IPS-20b (cell line): ENCODE measurements at regions not wholly inside any gene's neighbourhood (a gene's known extent, or its start where the extent isn't known, plus 50 kb on each side); places are given as distances from the start of the nearest gene placed in this dataset.
"Not testable (repeated sequence)": the region's sequence is repeated elsewhere in the genome, so short reads cannot be mapped to it uniquely, and the experiment has no call there.

Source experiments
- H3K27ac ChIP-seq: one replicate; pipeline ENCODE4 v1.5.1; 2013; ENCODE audit warnings: low read length
- H3K27me3 ChIP-seq: 2 replicates; pipeline ENCODE4 v1.6.1; 2013; ENCODE audit warnings: mild to moderate bottlenecking, low read length, inconsistent platforms; ENCODE audit not compliant: insufficient read depth
- H3K36me3 ChIP-seq: 2 replicates; pipeline ENCODE4 v1.6.1; 2013; ENCODE audit warnings: low read depth, mild to moderate bottlenecking, inconsistent platforms, low read length, moderate library complexity; ENCODE audit not compliant: insufficient read depth
- H3K4me1 ChIP-seq: 2 replicates; pipeline ENCODE4 v1.6.1; 2013; ENCODE audit warnings: mild to moderate bottlenecking, control low read depth, inconsistent platforms, low read length, moderate library complexity; ENCODE audit not compliant: insufficient read depth
- H3K4me3 ChIP-seq: 2 replicates; pipeline ENCODE4 v1.5.1; 2013; ENCODE audit warnings: mild to moderate bottlenecking, low read length, inconsistent platforms
- H3K9ac ChIP-seq: 2 replicates; pipeline ENCODE4 v1.6.1; 2013; ENCODE audit warnings: low read depth, mild to moderate bottlenecking, inconsistent platforms, low read length, moderate library complexity
- H3K9me3 ChIP-seq: 2 replicates; pipeline ENCODE4 v1.6.1; 2013; ENCODE audit warnings: mild to moderate bottlenecking, low read depth, low read length, inconsistent platforms; ENCODE audit not compliant: insufficient read depth

- no peak overlapping the region for H3K4me3 ChIP-seq
- H3K27ac ChIP-seq: no peak overlapping the region
- H3K9ac ChIP-seq: no peak overlapping the region
- H3K4me1 ChIP-seq: peaks cover 20% of the 10 kb centered on the region; the same call in 1 of the 2 replicates
- H3K9me3 ChIP-seq: no peaks in the 10 kb centered on the region
- no peaks in the 10 kb centered on the region for H3K27me3 ChIP-seq
- no peaks in the 10 kb centered on the region for H3K36me3 ChIP-seq
These were observed 391.0 kb downstream of the GPAT3 start for GRCh38 chr4:83926950-83927349.

DNA sequence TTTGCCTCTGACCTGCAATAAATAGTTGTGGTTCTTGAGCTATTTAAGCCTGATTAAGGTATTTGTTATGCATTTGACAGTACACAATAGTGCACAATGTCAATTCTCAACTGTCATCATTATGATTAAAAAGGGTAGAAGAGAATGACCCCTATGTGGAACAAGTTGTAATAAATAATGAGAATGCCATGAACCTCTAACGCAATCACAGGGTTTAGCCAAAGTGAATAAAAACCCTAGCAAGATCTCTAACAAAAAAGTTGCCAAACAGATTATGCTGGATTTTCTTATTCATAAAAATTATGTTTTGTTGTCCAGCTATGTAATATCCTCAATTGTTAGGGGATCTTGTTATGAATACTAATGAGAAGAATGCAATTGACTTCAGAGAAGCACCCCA, 387.4 kb downstream of the GPAT3 start:
- Histone ChIP-seq H3K9ac (no peak overlapping the region), H3K4me3 (no peak overlapping the region), H3K9me3 (no peaks in the 10 kb centered on the region), H3K27ac (no peak overlapping the region), H3K36me3 (no peaks in the 10 kb centered on the region), H3K27me3 (no peaks in the 10 kb centered on the region), H3K4me1 (peaks cover 24% of the 10 kb centered on the region; the same call in 1 of the 2 replicates)

- Histone ChIP-seq H3K9me3 (no peaks in the 10 kb centered on the region), H3K36me3 (no peaks in the 10 kb centered on the region), H3K4me3 (no peak overlapping the region), H3K4me1 (peaks cover 24% of the 10 kb centered on the region; the same call in 1 of the 2 replicates), H3K27me3 (no peaks in the 10 kb centered on the region), H3K9ac (no peak overlapping the region), H3K27ac (no peak overlapping the region)
These were observed 386.5 kb downstream of the GPAT3 start for GRCh38 chr4:83922402-83922801.

- Histone ChIP-seq H3K27ac (no peak overlapping the region), H3K4me1 (peaks cover 24% of the 10 kb centered on the region; the same call in 1 of the 2 replicates), H3K4me3 (no peak overlapping the region), H3K9me3 (no peaks in the 10 kb centered on the region), H3K36me3 (no peaks in the 10 kb centered on the region), H3K9ac (no peak overlapping the region), H3K27me3 (no peaks in the 10 kb centered on the region)
These were observed 385.2 kb downstream of the GPAT3 start for GRCh38 chr4:83921124-83921523.

DNA sequence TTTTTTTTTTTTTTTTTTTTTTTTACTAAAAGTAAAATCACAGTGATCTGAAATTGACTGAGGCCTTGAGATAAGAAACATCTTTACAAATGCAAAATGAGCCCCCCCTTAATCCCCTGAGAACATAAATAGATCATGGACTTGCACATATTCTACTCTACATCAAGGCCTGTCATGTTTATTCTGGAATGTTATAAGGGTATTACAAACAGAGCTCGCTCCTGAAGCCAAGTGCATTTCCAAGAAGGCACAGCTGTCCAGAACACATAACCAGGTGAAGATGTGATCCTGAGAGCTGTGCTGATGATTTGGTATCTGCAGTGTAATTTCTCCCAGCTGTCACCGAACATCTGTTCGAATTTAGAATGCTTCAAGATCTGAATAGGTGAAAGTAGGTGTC, 384.5 kb downstream of the GPAT3 start:
- Histone ChIP-seq H3K4me1 (peaks cover 24% of the 10 kb centered on the region; the same call in 1 of the 2 replicates), H3K27ac (no peak overlapping the region), H3K9me3 (no peaks in the 10 kb centered on the region), H3K9ac (no peak overlapping the region), H3K27me3 (no peaks in the 10 kb centered on the region), H3K4me3 (no peak overlapping the region), H3K36me3 (no peaks in the 10 kb centered on the region)

DNA sequence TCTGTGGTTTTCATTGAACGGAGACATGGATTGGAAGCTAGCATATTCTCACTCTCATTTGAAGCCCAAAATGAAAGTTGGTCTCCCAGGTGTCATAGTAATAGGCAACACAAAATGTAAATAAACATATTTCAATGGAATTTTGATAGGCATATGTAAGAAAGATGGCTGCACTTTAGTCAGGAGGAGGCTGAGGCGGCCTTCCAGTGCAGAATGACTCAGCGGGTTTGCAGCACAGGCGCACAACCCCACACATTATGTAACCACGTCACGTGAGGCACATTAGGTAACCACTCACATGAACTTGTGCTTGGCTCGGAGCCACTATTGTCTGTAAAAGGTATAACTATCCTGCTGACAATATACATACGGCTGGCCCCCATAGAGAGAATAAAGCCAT, 381.7 kb downstream of the GPAT3 start:
- H3K27me3 ChIP-seq: no peaks in the 10 kb centered on the region
- H3K4me1 ChIP-seq: peaks cover 14% of the 10 kb centered on the region; the same call in 1 of the 2 replicates
- H3K9me3 ChIP-seq: no peaks in the 10 kb centered on the region
- H3K27ac ChIP-seq: no peak overlapping the region
- H3K36me3 ChIP-seq: no peaks in the 10 kb centered on the region
- no peak overlapping the region for H3K9ac ChIP-seq
- H3K4me3 ChIP-seq: no peak overlapping the region

DNA sequence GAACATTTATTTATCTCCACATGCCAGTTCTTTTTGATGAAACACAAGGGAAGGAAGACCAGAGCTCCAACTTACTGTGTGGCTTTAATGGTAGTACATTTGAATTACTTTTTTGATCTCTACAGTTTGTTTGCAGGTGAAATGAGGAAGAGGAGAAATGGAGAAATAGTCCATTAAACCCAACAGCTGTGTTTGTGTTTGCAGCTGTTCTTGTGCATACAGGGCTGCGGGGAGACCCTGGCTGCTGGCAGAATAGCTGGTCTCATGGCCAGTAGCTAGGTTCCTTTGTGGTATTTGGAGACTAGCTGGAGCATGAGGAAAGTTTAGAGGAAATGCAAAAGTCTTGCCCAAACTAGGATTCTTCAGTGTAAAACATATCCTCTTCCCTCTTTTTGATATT, 374.8 kb downstream of the GPAT3 start:
- Histone ChIP-seq H3K9me3 (no peaks in the 10 kb centered on the region), H3K27ac (no peak overlapping the region), H3K9ac (no peak overlapping the region), H3K4me3 (no peak overlapping the region), H3K27me3 (no peaks in the 10 kb centered on the region), H3K36me3 (no peaks in the 10 kb centered on the region), H3K4me1 (peaks cover 7% of the 10 kb centered on the region; the same call in 1 of the 2 replicates)

DNA sequence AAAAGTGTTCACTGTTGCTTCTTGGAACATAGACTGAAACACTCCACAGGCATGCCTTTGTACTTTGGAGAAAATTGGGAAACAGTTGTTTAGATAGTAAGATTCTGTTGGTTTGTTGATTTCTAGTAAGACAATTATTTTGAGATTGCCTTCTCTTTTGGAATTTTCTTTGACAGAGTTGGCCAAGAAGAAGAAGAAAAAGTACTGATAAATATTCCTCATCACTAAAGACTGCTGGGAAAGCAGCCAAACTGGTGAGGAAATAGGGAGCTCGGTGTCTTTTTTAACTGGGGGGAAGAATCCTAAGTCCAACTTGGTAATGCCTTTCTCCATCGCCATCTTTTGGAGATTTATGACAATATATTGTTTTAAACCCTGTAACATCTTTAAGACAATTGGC, 370.7 kb downstream of the GPAT3 start:
- H3K4me1 ChIP-seq: 0 out of 2 replicates have a peak, but pooled peaks cover 2% of the 10 kb centered on the region
- no peak overlapping the region for H3K9ac ChIP-seq
- H3K27ac ChIP-seq: no peak overlapping the region
- H3K9me3 ChIP-seq: no peaks in the 10 kb centered on the region
- H3K27me3 ChIP-seq: no peaks in the 10 kb centered on the region
- no peaks in the 10 kb centered on the region for H3K36me3 ChIP-seq
- no peak overlapping the region for H3K4me3 ChIP-seq

- Histone ChIP-seq H3K4me3 (no peak overlapping the region), H3K9ac (no peak overlapping the region), H3K27ac (no peak overlapping the region), H3K4me1 (0 out of 2 replicates have a peak, but pooled peaks cover 2% of the 10 kb centered on the region), H3K9me3 (no peaks in the 10 kb centered on the region), H3K36me3 (no peaks in the 10 kb centered on the region), H3K27me3 (no peaks in the 10 kb centered on the region)
These were observed 370.0 kb downstream of the GPAT3 start for GRCh38 chr4:83905952-83906351.

GRCh38 chr4:83903740-83904139, 367.8 kb downstream of the GPAT3 start:
- H3K36me3 ChIP-seq, H3K27ac ChIP-seq, H3K4me1 ChIP-seq, H3K9me3 ChIP-seq, H3K27me3 ChIP-seq, H3K4me3 ChIP-seq, H3K9ac ChIP-seq: not testable (repeated sequence)

DNA sequence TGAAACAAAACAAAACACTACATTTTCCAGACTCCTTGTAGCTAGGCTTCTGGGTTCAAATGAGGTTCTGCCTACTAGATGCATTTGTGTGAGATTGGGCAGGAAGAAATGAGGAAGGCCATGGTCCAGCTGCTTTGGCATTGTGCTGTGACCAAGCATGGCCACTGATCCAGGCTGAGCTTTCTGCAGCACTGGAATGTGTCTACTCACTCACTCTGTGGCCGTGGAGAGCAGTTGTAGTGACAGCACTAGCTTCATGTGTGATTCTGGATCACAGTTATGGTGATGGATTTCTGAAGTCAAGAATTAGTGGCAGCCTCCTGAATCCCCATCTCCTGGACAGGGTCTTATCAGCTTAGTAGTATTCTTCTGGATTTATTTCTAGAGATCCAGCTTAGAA, 358.9 kb downstream of the GPAT3 start:
- Histone ChIP-seq H3K27me3 (no peaks in the 10 kb centered on the region), H3K27ac (no peak overlapping the region), H3K4me1 (no peaks in the 10 kb centered on the region), H3K9ac (no peak overlapping the region), H3K4me3 (no peak overlapping the region), H3K36me3 (no peaks in the 10 kb centered on the region), H3K9me3 (no peaks in the 10 kb centered on the region)

DNA sequence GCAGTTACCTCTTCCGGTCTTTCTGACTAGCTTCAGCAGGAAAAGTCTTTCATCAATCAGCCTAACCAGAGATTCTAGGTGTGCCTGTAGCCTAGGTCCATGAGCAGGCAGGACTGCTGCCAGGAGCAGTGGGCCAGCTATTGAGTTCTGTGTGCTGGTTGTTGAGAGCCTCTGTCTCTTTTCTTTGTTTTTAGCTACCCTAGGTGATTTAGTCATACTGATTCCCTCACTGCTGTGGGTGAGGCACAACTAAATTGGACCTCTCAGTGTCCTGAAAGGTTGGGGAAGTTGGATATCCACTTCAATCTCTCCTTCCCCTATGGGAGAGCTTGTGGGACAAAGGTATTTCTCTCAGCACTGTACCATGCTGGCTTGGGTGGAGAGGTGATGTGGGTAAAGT, 354.9 kb downstream of the GPAT3 start:
- no peak overlapping the region for H3K4me3 ChIP-seq
- no peak overlapping the region for H3K9ac ChIP-seq
- H3K4me1 ChIP-seq: no peaks in the 10 kb centered on the region
- H3K36me3 ChIP-seq: no peaks in the 10 kb centered on the region
- H3K27me3 ChIP-seq: no peaks in the 10 kb centered on the region
- no peak overlapping the region for H3K27ac ChIP-seq
- no peaks in the 10 kb centered on the region for H3K9me3 ChIP-seq

DNA sequence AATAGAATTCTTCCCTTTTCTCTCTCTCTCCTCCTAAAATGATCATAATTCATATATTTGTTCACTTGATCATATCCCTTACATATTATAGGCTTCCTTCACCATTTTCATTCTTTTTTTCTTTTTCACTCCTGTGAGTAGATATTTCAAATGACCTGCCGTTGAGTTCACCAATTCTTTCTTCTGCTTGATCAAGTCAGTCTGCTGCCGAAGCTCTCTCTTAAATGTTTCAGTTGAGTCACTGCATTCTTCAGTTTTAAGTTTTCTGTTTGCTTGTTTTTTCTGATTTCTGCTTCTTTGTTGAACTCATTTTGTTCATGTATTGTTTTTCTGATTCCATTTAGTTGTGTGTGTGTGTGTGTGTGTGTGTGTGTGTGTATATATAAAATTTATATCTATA, 354.3 kb downstream of the GPAT3 start:
- Histone ChIP-seq H3K4me1 (peaks cover 5% of the 10 kb centered on the region; the same call in 1 of the 2 replicates), H3K27ac (no peak overlapping the region), H3K9ac (no peak overlapping the region)

More for the DNA sequence above, 354.3 kb downstream of the GPAT3 start:
- Histone ChIP-seq H3K4me3 (no peak overlapping the region), H3K27me3 (no peaks in the 10 kb centered on the region), H3K9me3 (no peaks in the 10 kb centered on the region), H3K36me3 (no peaks in the 10 kb centered on the region)
